ENCODE measurements at regions not wholly inside any gene's neighbourhood (a gene's known extent, or its start where the extent isn't known, plus 50 kb on each side); places are given as distances from the start of the nearest gene placed in this dataset.

- no peaks in the 10 kb centered on the region for H3F3A ChIP-seq (ENCODE audit: insufficient read depth, low read length)
- H4K20me1 ChIP-seq (ENCODE audit: insufficient read depth, low read length), result no peaks in the 10 kb centered on the region
- no peak overlapping the region for H3K4me3 ChIP-seq (ENCODE audit: low read depth, low read length, poor library complexity, severe bottlenecking)
- H3K4me2 ChIP-seq (ENCODE audit: low read length), result no peak overlapping the region
- no peaks in the 10 kb centered on the region for H3K36me3 ChIP-seq (ENCODE audit: insufficient read depth, low read length)
- H3K79me2 ChIP-seq (ENCODE audit: insufficient read depth, low read length), result no peaks in the 10 kb centered on the region
- no peaks in the 10 kb centered on the region for H3K9me2 ChIP-seq (ENCODE audit: low read depth, low read length)
- no peaks in the 10 kb centered on the region for H3K4me1 ChIP-seq (ENCODE audit: insufficient read depth, low read length, severe bottlenecking)
- H3K9ac ChIP-seq (ENCODE audit: low read length), result no peak overlapping the region
- no peak overlapping the region for H2AFZ ChIP-seq (ENCODE audit: low read length)
- H3K27ac ChIP-seq (ENCODE audit: low read depth, low read length, poor library complexity, severe bottlenecking), result no peak overlapping the region
- H3K9me3 ChIP-seq (ENCODE audit: low read length), result no peaks in the 10 kb centered on the region
- H3K27me3 ChIP-seq (ENCODE audit: insufficient read depth, low read length), result peaks cover 3% of the 10 kb centered on the region; the same call in 1 of the 2 replicates
- TF ChIP-seq EZH2 (IDR thresholded peaks at IDR 0.05; ENCODE audit: borderline replicate concordance, low read length), result no peak
- TF ChIP-seq, protein P1, sequence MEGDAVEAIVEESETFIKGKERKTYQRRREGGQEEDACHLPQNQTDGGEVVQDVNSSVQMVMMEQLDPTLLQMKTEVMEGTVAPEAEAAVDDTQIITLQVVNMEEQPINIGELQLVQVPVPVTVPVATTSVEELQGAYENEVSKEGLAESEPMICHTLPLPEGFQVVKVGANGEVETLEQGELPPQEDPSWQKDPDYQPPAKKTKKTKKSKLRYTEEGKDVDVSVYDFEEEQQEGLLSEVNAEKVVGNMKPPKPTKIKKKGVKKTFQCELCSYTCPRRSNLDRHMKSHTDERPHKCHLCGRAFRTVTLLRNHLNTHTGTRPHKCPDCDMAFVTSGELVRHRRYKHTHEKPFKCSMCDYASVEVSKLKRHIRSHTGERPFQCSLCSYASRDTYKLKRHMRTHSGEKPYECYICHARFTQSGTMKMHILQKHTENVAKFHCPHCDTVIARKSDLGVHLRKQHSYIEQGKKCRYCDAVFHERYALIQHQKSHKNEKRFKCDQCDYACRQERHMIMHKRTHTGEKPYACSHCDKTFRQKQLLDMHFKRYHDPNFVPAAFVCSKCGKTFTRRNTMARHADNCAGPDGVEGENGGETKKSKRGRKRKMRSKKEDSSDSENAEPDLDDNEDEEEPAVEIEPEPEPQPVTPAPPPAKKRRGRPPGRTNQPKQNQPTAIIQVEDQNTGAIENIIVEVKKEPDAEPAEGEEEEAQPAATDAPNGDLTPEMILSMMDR (IDR thresholded peaks at IDR 0.05; ENCODE audit: low read length), result no peak
These were observed 191.0 kb upstream of the RPL38 start for GRCh38 chr17:74012465-74012864.

GRCh38 chr17:74015316-74015715, 188.2 kb upstream of the RPL38 start:
- no peaks in the 10 kb centered on the region for H3K4me1 ChIP-seq (ENCODE audit: insufficient read depth, low read length, severe bottlenecking)

GRCh38 chr17:74015990-74016389, 187.5 kb upstream of the RPL38 start:
- Histone ChIP-seq H3K36me3 (ENCODE audit: insufficient read depth, low read length) (no peaks in the 10 kb centered on the region), H3K79me2 (ENCODE audit: insufficient read depth, low read length) (no peaks in the 10 kb centered on the region), H4K20me1 (ENCODE audit: insufficient read depth, low read length) (no peaks in the 10 kb centered on the region), H3K9ac (ENCODE audit: low read length) (no peak overlapping the region), H3F3A (ENCODE audit: insufficient read depth, low read length) (no peaks in the 10 kb centered on the region), H3K9me2 (ENCODE audit: low read depth, low read length) (no peaks in the 10 kb centered on the region), H3K27me3 (ENCODE audit: insufficient read depth, low read length) (peaks cover 3% of the 10 kb centered on the region; the same call in 1 of the 2 replicates), H3K4me1 (ENCODE audit: insufficient read depth, low read length, severe bottlenecking) (no peaks in the 10 kb centered on the region), H3K9me3 (ENCODE audit: low read length) (no peaks in the 10 kb centered on the region), H3K4me3 (ENCODE audit: low read depth, low read length, poor library complexity, severe bottlenecking) (no peak overlapping the region), H2AFZ (ENCODE audit: low read length) (no peak overlapping the region), H3K4me2 (ENCODE audit: low read length) (no peak overlapping the region), H3K27ac (ENCODE audit: low read depth, low read length, poor library complexity, severe bottlenecking) (no peak overlapping the region)
- TF ChIP-seq EZH2 (IDR thresholded peaks at IDR 0.05; ENCODE audit: borderline replicate concordance, low read length), result no peak
- TF ChIP-seq, protein P1 (IDR thresholded peaks at IDR 0.05; ENCODE audit: low read length), result no peak

More at GRCh38 chr17:74015316-74015715, 188.2 kb upstream of the RPL38 start:
- no peak overlapping the region for H3K27ac ChIP-seq (ENCODE audit: low read depth, low read length, poor library complexity, severe bottlenecking)
- no peaks in the 10 kb centered on the region for H3K36me3 ChIP-seq (ENCODE audit: insufficient read depth, low read length)
- no peak overlapping the region for H3K4me2 ChIP-seq (ENCODE audit: low read length)
- H3K9me3 ChIP-seq (ENCODE audit: low read length), result no peaks in the 10 kb centered on the region
- no peak overlapping the region for H3K9ac ChIP-seq (ENCODE audit: low read length)
- no peak overlapping the region for H3K4me3 ChIP-seq (ENCODE audit: low read depth, low read length, poor library complexity, severe bottlenecking)
- no peaks in the 10 kb centered on the region for H3F3A ChIP-seq (ENCODE audit: insufficient read depth, low read length)
- H3K79me2 ChIP-seq (ENCODE audit: insufficient read depth, low read length), result no peaks in the 10 kb centered on the region
- H3K27me3 ChIP-seq (ENCODE audit: insufficient read depth, low read length), result peaks cover 3% of the 10 kb centered on the region; the same call in 1 of the 2 replicates
- TF ChIP-seq EZH2 (IDR thresholded peaks at IDR 0.05; ENCODE audit: borderline replicate concordance, low read length), result no peak
- TF ChIP-seq, protein P1 (IDR thresholded peaks at IDR 0.05; ENCODE audit: low read length), result no peak
- H2AFZ ChIP-seq (ENCODE audit: low read length), result no peak overlapping the region
- no peaks in the 10 kb centered on the region for H4K20me1 ChIP-seq (ENCODE audit: insufficient read depth, low read length)
- no peaks in the 10 kb centered on the region for H3K9me2 ChIP-seq (ENCODE audit: low read depth, low read length)

Data from OCI-LY1 (cell line).